ENCODE measurements at regions not wholly inside any gene's neighbourhood (a gene's known extent, or its start where the extent isn't known, plus 50 kb on each side); places are given as distances from the start of the nearest gene placed in this dataset.

GRCh38 chr6:154629127-154629526 is 104.1 kb upstream of the SCAF8 start:
- TF ChIP-seq CTCF (optimal IDR thresholded peaks at IDR 0.05 in 1 of 3, IDR thresholded peaks at IDR 0.05 in 1 of 3, conservative IDR thresholded peaks at IDR 0.05 in 1 of 3; ENCODE audit: extremely low read depth in 1 of 3, insufficient read depth in 2 of 3, low read length in 3 of 3) (no peak), EZH2 (IDR thresholded peaks at IDR 0.05; ENCODE audit: low read length) (no peak)
